GM12878 (cell line): ENCODE measurements at regions not wholly inside any gene's neighbourhood (a gene's known extent, or its start where the extent isn't known, plus 50 kb on each side); places are given as distances from the start of the nearest gene placed in this dataset.

Experiments
- ATAC-seq: fragments of 200-7000 bp; cut with Tn5 transposase; 3 replicates; pipeline ENCODE4 v1.9.1; 2020; ENCODE audit warnings: mild to moderate bottlenecking, moderate library complexity
- BruUV-seq: library from RNA; stranded (reverse); fragments of 400-500 nt; replicated peaks from 2 replicates; lab custom pipeline; 2021; lab: Mats Ljungman, UMichigan
- CTCF ChIA-PET: fragments of 300-600 bp; sonication (Branson Sonifier 250); formaldehyde crosslinking; extraction: SDS; loops from one replicate; lab custom pipeline; 2021; ENCODE audit warnings: inconsistent platforms; lab: Yijun Ruan, JAX
- POLR2A ChIA-PET: fragments of 350-600 bp; formaldehyde crosslinking; extraction: SDS; loops from one replicate; lab custom pipeline; 2021; ENCODE audit warnings: inconsistent platforms; lab: Charles Lee
- RAD21 ChIA-PET: fragments of 300-600 bp; sonication (Branson Sonifier 250); formaldehyde crosslinking; loops from one replicate; lab custom pipeline; 2023; ENCODE audit warnings: antibody characterized with exemption; ENCODE audit not compliant: unreplicated experiment; lab: Charles Lee
- SMC1A ChIA-PET: fragments of 300-600 bp; sonication (Branson Sonifier 250); formaldehyde crosslinking; loops from one replicate; lab custom pipeline; 2023; ENCODE audit not compliant: unreplicated experiment, uncharacterized antibody; lab: Charles Lee
- DNase-seq: peaks from one replicate; pipeline ENCODE4 v3.0.0-alpha.2; 2011; ENCODE audit warnings: low read depth, low spot score
- FAIRE-seq: peaks from 3 replicates; lab custom pipeline; 2011; peaks lifted over from hg19 to GRCh38; lab: Jason Lieb, UNC
- H2AFZ ChIP-seq: 2 replicates; pipeline ENCODE4 v1.6.0; 2011; ENCODE audit warnings: low read depth, low read length, control low read depth; ENCODE audit not compliant: control insufficient read depth
- H3K27ac ChIP-seq: 2 replicates; pipeline ENCODE4 v1.5.1; 2011; ENCODE audit warnings: control low read depth; ENCODE audit not compliant: control insufficient read depth, insufficient read depth
- H3K27me3 ChIP-seq, 2 experiments: replicated peaks in 1 of 2; 2 replicates each; pipeline versions ENCODE4 v1.6.0 to v1.6.1; 2011; ENCODE audit warnings: low read length in 1 of 2; ENCODE audit not compliant: control insufficient read depth in 2 of 2, insufficient read depth in 2 of 2
- H3K36me3 ChIP-seq, 2 experiments: 2 replicates each; pipeline ENCODE4 v1.5.1; 2011; ENCODE audit warnings: low read length in 1 of 2; ENCODE audit not compliant: control insufficient read depth in 2 of 2, insufficient read depth in 2 of 2
- H3K4me1 ChIP-seq: 2 replicates; pipeline ENCODE4 v1.6.1; 2011; ENCODE audit warnings: mild to moderate bottlenecking, low read length, moderate library complexity, mixed read lengths; ENCODE audit not compliant: control insufficient read depth, insufficient read depth
- H3K4me2 ChIP-seq: 2 replicates; pipeline ENCODE4 v1.6.0; 2011; ENCODE audit warnings: control low read depth; ENCODE audit not compliant: control insufficient read depth, insufficient read depth
- H3K4me3 ChIP-seq: fragments of 200-600 bp; sonication (generic); 2 replicates; pipeline ENCODE4 v1.5.1; 2016
- H3K79me2 ChIP-seq: 2 replicates; pipeline ENCODE4 v1.6.0; 2011; ENCODE audit warnings: low read length; ENCODE audit not compliant: control insufficient read depth, insufficient read depth
- H3K9ac ChIP-seq: 2 replicates; pipeline ENCODE4 v1.8.0; 2011; ENCODE audit warnings: low read length, control low read depth, mixed read lengths; ENCODE audit not compliant: control insufficient read depth, insufficient read depth
- H3K9me3 ChIP-seq: replicated peaks from 3 replicates; pipeline ENCODE4 v1.5.1; 2011; ENCODE audit warnings: mild to moderate bottlenecking, low read length; ENCODE audit not compliant: control insufficient read depth, insufficient read depth
- H4K20me1 ChIP-seq: 2 replicates; pipeline ENCODE4 v1.6.0; 2011; ENCODE audit not compliant: control insufficient read depth, insufficient read depth
- CEBPZ ChIP-seq: fragments of 150-350 bp; IDR thresholded peaks from 2 replicates; pipeline ENCODE4 v1.6.1; 2016; ENCODE audit warnings: low read depth, low read length
- FOS ChIP-seq: IDR thresholded peaks from 3 replicates; pipeline ENCODE4 v1.6.1; 2011; ENCODE audit warnings: borderline replicate concordance; ENCODE audit not compliant: insufficient read length; ENCODE audit errors: extremely low read depth
- FOXM1 ChIP-seq: IDR thresholded peaks from 2 replicates; pipeline ENCODE4 v1.6.1; 2012; ENCODE audit warnings: low read depth, mild to moderate bottlenecking, inconsistent platforms, low read length, moderate library complexity
- MYB ChIP-seq: fragments of 150-350 bp; IDR thresholded peaks from 2 replicates; pipeline ENCODE4 v1.6.1; 2014; ENCODE audit warnings: mild to moderate bottlenecking, low read depth, low read length, borderline replicate concordance
- NR2C1 ChIP-seq: fragments of 450-650 bp; IDR thresholded peaks from 2 replicates; pipeline ENCODE4 v1.6.1; 2017; ENCODE audit warnings: antibody characterized with exemption, mild to moderate bottlenecking, moderate library complexity
- RBBP5 ChIP-seq: fragments of 200-600 bp; sonication (generic); conservative IDR thresholded peaks from 2 replicates; pipeline ENCODE4 v1.6.1; 2016
- SUZ12 ChIP-seq: fragments of 200-600 bp; sonication (generic); IDR thresholded peaks from one replicate; pipeline ENCODE4 v1.6.1; 2018; ENCODE audit warnings: antibody characterized with exemption, mild to moderate bottlenecking; ENCODE audit not compliant: unreplicated experiment
- ZBTB40 ChIP-seq: fragments of 450-650 bp; IDR thresholded peaks from 2 replicates; pipeline ENCODE4 v1.6.1; 2016; ENCODE audit warnings: mild to moderate bottlenecking, moderate library complexity, borderline replicate concordance
- ZNF207 ChIP-seq: fragments of 450-650 bp; IDR thresholded peaks from 2 replicates; pipeline ENCODE4 v1.6.1; 2014; ENCODE audit warnings: antibody characterized with exemption, mild to moderate bottlenecking, borderline replicate concordance
- ZZZ3 ChIP-seq: IDR thresholded peaks from 2 replicates; pipeline ENCODE4 v1.6.1; 2011; ENCODE audit warnings: low read depth; ENCODE audit not compliant: control insufficient read depth, insufficient read length
- WGBS: methylation state at CpG from one replicate; pipeline ENCODE4 v1.1.6; 2016; ENCODE audit warnings: low lambda C conversion rate; ENCODE audit not compliant: insufficient replicate concordance, insufficient coverage; ENCODE audit errors: missing lambda C conversion rate; 5-methylcytosine and 5-hydroxymethylcytosine counted together
- in situ Hi-C: fragments of 300-500 bp; cut with MboI; formaldehyde crosslinking; loops from 9 replicates; pipeline ENCODE4 v1.14.3; 2018; ENCODE audit warnings: mixed read lengths
- intact Hi-C: fragments of 100-400 bp; cut with micrococcal nuclease; formaldehyde crosslinking; loops from one replicate; pipeline ENCODE4 v1.14.2; 2022; ENCODE audit not compliant: unreplicated experiment

- no peak overlapping the region for H3K9ac ChIP-seq
- no peak overlapping the region for H3K4me3 ChIP-seq
- no peak for FAIRE-seq
- no TSS peak for BruUV-seq
- no peak for DNase-seq
- TF ChIP-seq NR2C1 (no peak), ZBTB40 (no peak), MYB (no peak), RBBP5 (no peak), FOS (no peak), FOXM1 (no peak), ZNF207 (no peak), SUZ12 (no peak), ZZZ3 (no peak), CEBPZ (no peak)
- TF ChIP-seq, all 136 proteins: peak for 0
- Histone ChIP-seq H3K36me3 (no peaks in the 10 kb centered on the region), H3K79me2 (no peaks in the 10 kb centered on the region), H3K4me1 (no peaks in the 10 kb centered on the region), H3K27me3 (no peaks in the 10 kb centered on the region), H2AFZ (no peak overlapping the region), H3K4me2 (no peak overlapping the region), H3K27ac (no peak overlapping the region), H4K20me1 (no peaks in the 10 kb centered on the region), H3K9me3 (no peaks in the 10 kb centered on the region; the same call in 2 of the 3 replicates)
- ChIA-PET RAD21 (no interaction called here), CTCF (no interaction called here), SMC1A (no interaction called here), POLR2A (no interaction called here)
- WGBS = 39% methylated on average over 24 of the region's 24 CpGs
- no peak for ATAC-seq
- in situ Hi-C loops (no loop called here), intact Hi-C loops (no loop called here)
Measured at GRCh38 chr18:78900938-78901909, 78.4 kb upstream of the SALL3 start.
